ENCODE measurements at regions not wholly inside any gene's neighbourhood (a gene's known extent, or its start where the extent isn't known, plus 50 kb on each side); places are given as distances from the start of the nearest gene placed in this dataset.

- TF ChIP-seq GATA3 (IDR thresholded peaks at IDR 0.05; ENCODE audit: low read depth, low read length) (no peak), GATA2 (IDR thresholded peaks at IDR 0.05; ENCODE audit: low read depth, low read length) (no peak)
These were observed 77.2 kb downstream of the CEBPB start for GRCh38 chr20:50267866-50268219.
